ENCODE measurements at regions not wholly inside any gene's neighbourhood (a gene's known extent, or its start where the extent isn't known, plus 50 kb on each side); places are given as distances from the start of the nearest gene placed in this dataset.

DNA sequence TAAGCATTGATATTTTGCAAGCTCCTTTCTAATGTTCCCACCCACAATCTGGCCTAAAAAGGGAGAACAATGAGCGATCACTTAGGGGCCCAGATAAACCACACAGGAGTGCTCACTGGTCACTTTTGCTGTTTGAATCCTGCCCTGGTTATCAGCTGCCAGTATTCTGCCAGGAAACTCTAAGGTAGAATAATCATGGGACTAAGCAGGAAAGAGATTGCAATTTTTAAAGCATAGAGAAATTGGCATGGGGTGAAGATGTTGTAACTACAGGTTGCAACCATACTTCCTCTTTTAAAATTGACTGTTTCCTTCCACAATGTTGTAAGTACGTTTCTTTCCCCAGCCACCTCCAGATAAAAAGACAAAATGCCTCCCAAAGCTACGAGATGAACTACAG is 251.2 kb upstream of the CDH11 start:
- no peaks in the 10 kb centered on the region for H3K27me3 ChIP-seq (replicated peaks in 1 of 4; ENCODE audit: control extremely low read depth in 1 of 4, control insufficient read depth in 3 of 4, insufficient read depth in 4 of 4, low read length in 3 of 4)
- H4K20me1 ChIP-seq (ENCODE audit: control insufficient read depth, insufficient read depth, low read length, poor library complexity, severe bottlenecking) = no peaks in the 10 kb centered on the region
- Mint-ChIP-seq H3K27me3 (no peaks in the 10 kb centered on the region), H3K27ac (no peak overlapping the region), H3K9me3 (ENCODE audit: insufficient read depth) (no peaks in the 10 kb centered on the region), H3K4me3 (no peak overlapping the region), H3K4me1 (no peaks in the 10 kb centered on the region)
- no peak overlapping the region for H3K4me3 ChIP-seq (ENCODE audit: control extremely low read depth in 1 of 5, extremely low read depth in 1 of 5, insufficient read depth in 1 of 5, low read depth in 2 of 5, low read length in 4 of 5)
- DNase-seq = no peak
- ChIA-PET POLR2A (no interaction called here), CTCF (no interaction called here)
- no peak for ATAC-seq (ENCODE audit: low read depth)
- TF ChIP-seq, protein P1, sequence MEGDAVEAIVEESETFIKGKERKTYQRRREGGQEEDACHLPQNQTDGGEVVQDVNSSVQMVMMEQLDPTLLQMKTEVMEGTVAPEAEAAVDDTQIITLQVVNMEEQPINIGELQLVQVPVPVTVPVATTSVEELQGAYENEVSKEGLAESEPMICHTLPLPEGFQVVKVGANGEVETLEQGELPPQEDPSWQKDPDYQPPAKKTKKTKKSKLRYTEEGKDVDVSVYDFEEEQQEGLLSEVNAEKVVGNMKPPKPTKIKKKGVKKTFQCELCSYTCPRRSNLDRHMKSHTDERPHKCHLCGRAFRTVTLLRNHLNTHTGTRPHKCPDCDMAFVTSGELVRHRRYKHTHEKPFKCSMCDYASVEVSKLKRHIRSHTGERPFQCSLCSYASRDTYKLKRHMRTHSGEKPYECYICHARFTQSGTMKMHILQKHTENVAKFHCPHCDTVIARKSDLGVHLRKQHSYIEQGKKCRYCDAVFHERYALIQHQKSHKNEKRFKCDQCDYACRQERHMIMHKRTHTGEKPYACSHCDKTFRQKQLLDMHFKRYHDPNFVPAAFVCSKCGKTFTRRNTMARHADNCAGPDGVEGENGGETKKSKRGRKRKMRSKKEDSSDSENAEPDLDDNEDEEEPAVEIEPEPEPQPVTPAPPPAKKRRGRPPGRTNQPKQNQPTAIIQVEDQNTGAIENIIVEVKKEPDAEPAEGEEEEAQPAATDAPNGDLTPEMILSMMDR (IDR thresholded peaks at IDR 0.05) = no peak
- H3K9ac ChIP-seq (ENCODE audit: low read length) = no peak overlapping the region
- H3K4me2 ChIP-seq (replicated peaks; ENCODE audit: low read depth, low read length, poor library complexity, severe bottlenecking) = no peak overlapping the region
- no peaks in the 10 kb centered on the region for H3K79me2 ChIP-seq (ENCODE audit: control insufficient read depth, insufficient read depth, low read length)
- 0% methylated on average over 1 of the region's 3 CpGs for WGBS (ENCODE audit: insufficient coverage)
- no peak overlapping the region for H2AFZ ChIP-seq (ENCODE audit: insufficient read depth, low read depth, low read length, poor library complexity, severe bottlenecking)
- no peaks in the 10 kb centered on the region for H3K4me1 ChIP-seq (ENCODE audit: control insufficient read depth in 2 of 2, insufficient read depth in 2 of 2, low read length in 2 of 2)
- H3K27ac ChIP-seq (ENCODE audit: low read length in 2 of 2) = no peak overlapping the region
- intact Hi-C loops (cut with micrococcal nuclease) = no loop called here
- peaks cover 0 to 3% (median 0%) of the 10 kb centered on the region in 3 donors for H3K9me3 ChIP-seq (ENCODE audit: control extremely low read depth in 1 of 3, control insufficient read depth in 2 of 3, insufficient read depth in 1 of 3, low read length in 2 of 3)
- H3K36me3 ChIP-seq (replicated peaks in 1 of 2; ENCODE audit: control extremely low read depth in 1 of 2, control insufficient read depth in 1 of 2, extremely low read depth in 1 of 2, insufficient read depth in 2 of 2, low read length in 1 of 2) = no peaks in the 10 kb centered on the region

DNA sequence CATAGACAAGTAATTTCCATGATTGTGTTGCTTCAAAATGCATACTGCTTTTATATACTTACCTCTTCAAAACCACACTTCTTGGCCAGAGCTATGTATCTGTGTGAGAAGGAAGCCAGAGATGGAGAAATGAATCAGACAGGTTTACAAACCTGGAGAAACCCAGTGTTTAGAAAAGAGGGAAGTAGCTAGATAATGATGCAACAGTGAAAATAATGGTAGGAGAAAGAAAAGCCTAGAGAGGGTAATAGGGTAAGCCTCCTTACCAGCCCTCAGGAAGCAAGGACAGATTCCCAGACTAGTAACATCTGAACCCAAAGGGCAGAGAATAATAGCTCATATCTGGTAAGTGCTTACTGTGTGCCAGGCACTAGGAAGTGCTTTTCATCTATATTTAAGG is 250.3 kb upstream of the CDH11 start:
- Mint-ChIP-seq H3K27me3 (no peaks in the 10 kb centered on the region), H3K9me3 (ENCODE audit: insufficient read depth) (no peaks in the 10 kb centered on the region), H3K4me3 (no peak overlapping the region), H3K27ac (no peak overlapping the region), H3K4me1 (no peaks in the 10 kb centered on the region)
- no peak overlapping the region for H2AFZ ChIP-seq (ENCODE audit: insufficient read depth, low read depth, low read length, poor library complexity, severe bottlenecking)
- no peaks in the 10 kb centered on the region for H3K27me3 ChIP-seq (replicated peaks in 1 of 4; ENCODE audit: control extremely low read depth in 1 of 4, control insufficient read depth in 3 of 4, insufficient read depth in 4 of 4, low read length in 3 of 4)
- H3K36me3 ChIP-seq (replicated peaks in 1 of 2; ENCODE audit: control extremely low read depth in 1 of 2, control insufficient read depth in 1 of 2, extremely low read depth in 1 of 2, insufficient read depth in 2 of 2, low read length in 1 of 2) = no peaks in the 10 kb centered on the region
- H3K79me2 ChIP-seq (ENCODE audit: control insufficient read depth, insufficient read depth, low read length) = no peaks in the 10 kb centered on the region
- TF ChIP-seq EZH2 (IDR thresholded peaks at IDR 0.05; ENCODE audit: borderline replicate concordance, insufficient read depth, low read depth, low read length, poor library complexity, severe bottlenecking) = no peak
- TF ChIP-seq, protein P1 (IDR thresholded peaks at IDR 0.05) = no peak
- no peak overlapping the region for H3K9ac ChIP-seq (ENCODE audit: low read length)
- H3K4me3 ChIP-seq (ENCODE audit: control extremely low read depth in 1 of 5, extremely low read depth in 1 of 5, insufficient read depth in 1 of 5, low read depth in 2 of 5, low read length in 4 of 5) = no peak overlapping the region
- no peaks in the 10 kb centered on the region for H3K4me1 ChIP-seq (ENCODE audit: control insufficient read depth in 2 of 2, insufficient read depth in 2 of 2, low read length in 2 of 2)
- no peak for DNase-seq
- intact Hi-C loops (cut with micrococcal nuclease) = no loop called here
- POLR2A ChIA-PET = no interaction called here
- no peaks in the 10 kb centered on the region for H4K20me1 ChIP-seq (ENCODE audit: control insufficient read depth, insufficient read depth, low read length, poor library complexity, severe bottlenecking)
- CTCF ChIA-PET = no interaction called here
- no peak overlapping the region for H3K4me2 ChIP-seq (replicated peaks; ENCODE audit: low read depth, low read length, poor library complexity, severe bottlenecking)
- peaks cover 0 to 7% (median 0%) of the 10 kb centered on the region in 3 donors for H3K9me3 ChIP-seq (ENCODE audit: control extremely low read depth in 1 of 3, control insufficient read depth in 2 of 3, insufficient read depth in 1 of 3, low read length in 2 of 3)
- no peak overlapping the region for H3K27ac ChIP-seq (ENCODE audit: low read length in 2 of 2)
- no peak for ATAC-seq (ENCODE audit: low read depth)
